ENCODE measurements at regions not wholly inside any gene's neighbourhood (a gene's known extent, or its start where the extent isn't known, plus 50 kb on each side); places are given as distances from the start of the nearest gene placed in this dataset.

GRCh38 chr2:42913280-42913878 is 121.0 kb upstream of the HAAO start:
- TF ChIP-seq, protein P1, sequence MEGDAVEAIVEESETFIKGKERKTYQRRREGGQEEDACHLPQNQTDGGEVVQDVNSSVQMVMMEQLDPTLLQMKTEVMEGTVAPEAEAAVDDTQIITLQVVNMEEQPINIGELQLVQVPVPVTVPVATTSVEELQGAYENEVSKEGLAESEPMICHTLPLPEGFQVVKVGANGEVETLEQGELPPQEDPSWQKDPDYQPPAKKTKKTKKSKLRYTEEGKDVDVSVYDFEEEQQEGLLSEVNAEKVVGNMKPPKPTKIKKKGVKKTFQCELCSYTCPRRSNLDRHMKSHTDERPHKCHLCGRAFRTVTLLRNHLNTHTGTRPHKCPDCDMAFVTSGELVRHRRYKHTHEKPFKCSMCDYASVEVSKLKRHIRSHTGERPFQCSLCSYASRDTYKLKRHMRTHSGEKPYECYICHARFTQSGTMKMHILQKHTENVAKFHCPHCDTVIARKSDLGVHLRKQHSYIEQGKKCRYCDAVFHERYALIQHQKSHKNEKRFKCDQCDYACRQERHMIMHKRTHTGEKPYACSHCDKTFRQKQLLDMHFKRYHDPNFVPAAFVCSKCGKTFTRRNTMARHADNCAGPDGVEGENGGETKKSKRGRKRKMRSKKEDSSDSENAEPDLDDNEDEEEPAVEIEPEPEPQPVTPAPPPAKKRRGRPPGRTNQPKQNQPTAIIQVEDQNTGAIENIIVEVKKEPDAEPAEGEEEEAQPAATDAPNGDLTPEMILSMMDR (IDR thresholded peaks at IDR 0.05): no peak
- no peak for TF ChIP-seq POLR2A (IDR thresholded peaks at IDR 0.05)

Measured in transverse colon (tissue), 3 donors.